HepG2 (cell line): ENCODE measurements at regions not wholly inside any gene's neighbourhood (a gene's known extent, or its start where the extent isn't known, plus 50 kb on each side); places are given as distances from the start of the nearest gene placed in this dataset.
"Not testable (repeated sequence)": the region's sequence is repeated elsewhere in the genome, so short reads cannot be mapped to it uniquely, and the experiment has no call there.

Experiments used
- CREM ChIP-seq, 2 experiments: sonication (generic) in 1 of 2; formaldehyde crosslinking in 1 of 2; IDR thresholded peaks; 2 replicates each; pipeline versions ENCODE4 v1.4.0 to v1.6.1; 2016 to 2020; ENCODE audit warnings: antibody characterized with exemption in 1 of 2, mild to moderate bottlenecking in 1 of 2, missing genetic modification reagents in 1 of 2
- FOSL2 ChIP-seq: sonication (generic); formaldehyde crosslinking; IDR thresholded peaks from 2 replicates; pipeline ENCODE4 v1.4.0; 2020; ENCODE audit warnings: missing genetic modification reagents
- FOXK2 ChIP-seq: fragments of 450-650 bp; IDR thresholded peaks from 2 replicates; pipeline ENCODE4 v1.6.1; 2016
- GTF2F1 ChIP-seq: fragments of 150-350 bp; IDR thresholded peaks from 2 replicates; pipeline ENCODE4 v1.6.1; 2014; ENCODE audit warnings: low read length
- HDAC2 ChIP-seq: sonication (generic); formaldehyde crosslinking; IDR thresholded peaks from 2 replicates; pipeline ENCODE4 v1.4.0; 2020; ENCODE audit warnings: missing genetic modification reagents
- IRF1 ChIP-seq: sonication (generic); formaldehyde crosslinking; IDR thresholded peaks from 2 replicates; pipeline ENCODE4 v1.4.0; 2020; ENCODE audit warnings: low read depth, mild to moderate bottlenecking, missing genetic modification reagents
- NFIB ChIP-seq: sonication (generic); formaldehyde crosslinking; IDR thresholded peaks from 2 replicates; pipeline ENCODE4 v1.9.0; 2021; ENCODE audit warnings: missing genetic modification reagents, mild to moderate bottlenecking, borderline replicate concordance
- POLR2A ChIP-seq, 2 experiments: IDR thresholded peaks; 2 replicates each; pipeline ENCODE4 v1.6.1; 2011; ENCODE audit warnings: low read depth in 2 of 2, low read length in 2 of 2, mild to moderate bottlenecking in 1 of 2, moderate library complexity in 1 of 2; ENCODE audit not compliant: insufficient read depth in 1 of 2
- REST ChIP-seq, 2 experiments: IDR thresholded peaks; 2 replicates each; pipeline ENCODE4 v1.6.1; 2011 to 2012; ENCODE audit warnings: low read length in 2 of 2, borderline replicate concordance in 1 of 2, low read depth in 1 of 2, mild to moderate bottlenecking in 1 of 2, moderate library complexity in 1 of 2
- SKI ChIP-seq: fragments of 450-650 bp; IDR thresholded peaks from one replicate; pipeline ENCODE4 v1.6.1; 2018; ENCODE audit warnings: mild to moderate bottlenecking; ENCODE audit not compliant: partially characterized antibody
- ZNF10 ChIP-seq: sonication (generic); formaldehyde crosslinking; IDR thresholded peaks from 2 replicates; pipeline ENCODE4 v1.4.0; 2020; ENCODE audit warnings: mild to moderate bottlenecking, low read depth, missing genetic modification reagents, borderline replicate concordance
- ZNF253 ChIP-seq: sonication (generic); formaldehyde crosslinking; IDR thresholded peaks from 2 replicates; pipeline ENCODE4 v1.8.0; 2022; ENCODE audit warnings: mild to moderate bottlenecking, missing genetic modification reagents, borderline replicate concordance
- ZNF263 ChIP-seq: sonication (generic); formaldehyde crosslinking; IDR thresholded peaks from 2 replicates; pipeline ENCODE4 v1.4.0; 2020; ENCODE audit warnings: missing genetic modification reagents

DNA sequence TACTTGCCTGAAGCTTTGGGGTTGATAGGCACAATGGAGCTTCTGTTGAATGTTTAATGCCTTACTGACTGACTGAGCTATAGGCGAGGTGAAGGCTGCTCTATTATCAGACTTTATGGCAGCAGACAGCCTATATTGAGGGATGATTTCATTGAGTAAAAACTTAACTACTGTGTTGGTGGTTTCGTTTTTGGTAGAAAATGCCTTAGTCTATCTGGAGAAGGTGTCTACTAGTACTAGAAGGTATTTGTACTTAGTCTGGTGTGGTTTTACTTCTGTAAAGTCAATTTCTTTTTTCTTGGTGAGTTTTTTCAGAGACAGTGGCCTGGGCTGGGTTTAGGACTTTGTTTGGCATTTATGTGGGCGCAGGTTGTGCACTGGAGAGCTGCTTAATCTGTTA, 97.2 kb downstream of the ALG1L2 start:
- not testable (repeated sequence) for TF ChIP-seq ZNF10 (CRISPR knock-in tag); CREM (IDR thresholded peaks at IDR 0.05); CREM (CRISPR knock-in tag; IDR thresholded peaks at IDR 0.05); SKI; REST (IDR thresholded peaks at IDR 0.05; ENCODE audit: borderline replicate concordance in 1 of 2, low read depth in 1 of 2, low read length in 2 of 2); HDAC2 (CRISPR knock-in tag); NFIB; IRF1 (CRISPR knock-in tag); FOXK2; ZNF263 (CRISPR knock-in tag); GTF2F1; ZNF253 (CRISPR knock-in tag); POLR2A (IDR thresholded peaks at IDR 0.05; ENCODE audit: insufficient read depth in 1 of 2, low read depth in 2 of 2, low read length in 2 of 2); FOSL2 (CRISPR knock-in tag)
